DND-41 (cell line): ENCODE measurements at regions not wholly inside any gene's neighbourhood (a gene's known extent, or its start where the extent isn't known, plus 50 kb on each side); places are given as distances from the start of the nearest gene placed in this dataset.

Experiments
- ATAC-seq: fragments of 200-7000 bp; cut with Tn5 transposase; 3 replicates; pipeline ENCODE4 v1.9.1; 2021; ENCODE audit warnings: low read depth; ENCODE audit not compliant: insufficient read depth
- DNase-seq: peaks from one replicate; pipeline ENCODE4 v3.0.0-alpha.2; 2020
- H2AFZ ChIP-seq: 2 replicates; pipeline ENCODE4 v1.6.0; 2012; ENCODE audit warnings: low read depth, low read length
- H3K27ac ChIP-seq: 2 replicates; pipeline ENCODE4 v1.5.1; 2012; ENCODE audit warnings: low read length, inconsistent platforms
- H3K27me3 ChIP-seq: fragments of 200-600 bp; sonication (generic); 2 replicates; pipeline ENCODE4 v1.6.0; 2012; ENCODE audit warnings: low read length, mild to moderate bottlenecking, inconsistent platforms; ENCODE audit not compliant: insufficient read depth, poor library complexity
- H3K36me3 ChIP-seq: 2 replicates; pipeline ENCODE4 v1.5.1; 2012; ENCODE audit warnings: low read length, inconsistent platforms; ENCODE audit not compliant: insufficient read depth
- H3K4me1 ChIP-seq: 2 replicates; pipeline ENCODE4 v1.5.1; 2012; ENCODE audit warnings: mild to moderate bottlenecking, low read length; ENCODE audit not compliant: insufficient read depth
- H3K4me2 ChIP-seq: 2 replicates; pipeline ENCODE4 v1.6.0; 2012; ENCODE audit warnings: mild to moderate bottlenecking, moderate library complexity, low read length, inconsistent platforms; ENCODE audit not compliant: insufficient read depth
- H3K4me3 ChIP-seq, 2 experiments: fragments of 200-600 bp in 1 of 2; shearing (Covaris generic) in 1 of 2; 2 replicates each; pipeline ENCODE4 v1.5.1; 2012 to 2016; ENCODE audit warnings: inconsistent platforms in 2 of 2, low read length in 2 of 2, mild to moderate bottlenecking in 2 of 2, low read depth in 1 of 2, moderate library complexity in 1 of 2
- H3K79me2 ChIP-seq: 2 replicates; pipeline ENCODE4 v1.6.0; 2012; ENCODE audit warnings: low read length, inconsistent platforms; ENCODE audit not compliant: insufficient read depth
- H3K9ac ChIP-seq: 2 replicates; pipeline ENCODE4 v1.6.0; 2012; ENCODE audit warnings: low read depth, mild to moderate bottlenecking, inconsistent platforms, low read length, moderate library complexity
- H3K9me3 ChIP-seq: 2 replicates; pipeline ENCODE4 v1.5.1; 2012; ENCODE audit warnings: low read length, moderate library complexity, mild to moderate bottlenecking, inconsistent platforms; ENCODE audit not compliant: insufficient read depth, severe bottlenecking
- H4K20me1 ChIP-seq: 2 replicates; pipeline ENCODE4 v1.6.0; 2012; ENCODE audit warnings: low read length; ENCODE audit not compliant: insufficient read depth
- EZH2 ChIP-seq: IDR thresholded peaks from 3 replicates; pipeline ENCODE4 v1.6.1; 2012; ENCODE audit warnings: borderline replicate concordance, low read depth, mild to moderate bottlenecking, moderate library complexity, low read length, inconsistent platforms; ENCODE audit not compliant: severe bottlenecking
- TF ChIP-seq, protein P1 (sequence below): IDR thresholded peaks from 2 replicates; pipeline ENCODE4 v1.5.1; 2012; ENCODE audit warnings: borderline replicate concordance, low read length, moderate library complexity, mild to moderate bottlenecking; ENCODE audit not compliant: poor library complexity, severe bottlenecking; ENCODE audit errors: extremely low read depth

DNA sequence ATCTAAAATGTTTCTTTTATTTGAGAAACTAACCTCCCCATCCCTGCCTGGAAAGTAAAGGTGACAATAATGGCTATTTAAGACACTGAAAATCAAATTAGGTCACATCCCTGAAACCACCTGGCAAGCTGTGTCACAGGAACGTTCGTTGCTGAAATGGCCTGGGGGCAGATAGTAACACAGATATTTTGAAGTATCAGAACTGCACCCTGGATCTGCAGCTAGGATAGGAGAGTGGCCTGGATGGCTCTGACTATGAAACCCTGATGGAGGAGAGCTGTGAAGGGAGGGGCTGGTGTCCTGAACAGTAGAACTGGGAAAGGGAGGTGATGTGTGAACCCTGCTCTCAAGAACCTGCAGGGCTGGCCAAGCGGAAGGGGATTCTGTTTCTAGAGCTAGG lies 648.3 kb upstream of the CFAP20DC start:
- Histone ChIP-seq H3K4me2 (no peak overlapping the region), H3K9me3 (no peaks in the 10 kb centered on the region)
- no peak for ATAC-seq

DNA sequence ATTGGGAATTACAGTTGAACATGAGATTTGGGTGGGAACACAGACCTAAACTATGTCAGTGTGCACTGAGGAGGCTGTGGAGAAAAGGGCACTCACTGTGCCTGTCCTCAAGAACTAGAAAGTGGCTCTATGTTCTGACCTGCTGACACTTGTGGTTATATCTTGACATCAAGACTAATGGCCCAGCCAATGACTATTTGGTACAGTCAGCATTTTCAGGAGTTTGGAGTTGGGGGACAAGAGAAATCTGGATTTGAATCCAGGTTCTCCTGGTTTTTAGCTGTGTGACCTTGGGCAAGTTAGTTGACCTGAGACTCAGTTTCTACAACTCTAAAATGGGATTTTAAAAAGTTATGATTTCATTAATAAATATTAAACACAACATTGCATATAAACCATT lies 647.0 kb upstream of the CFAP20DC start:
- H3K4me1 ChIP-seq = no peaks in the 10 kb centered on the region
- H3K36me3 ChIP-seq = no peaks in the 10 kb centered on the region
- H3K4me3 ChIP-seq = no peak overlapping the region
- DNase-seq (no peak), ATAC-seq (no peak)
- H3K79me2 ChIP-seq = no peaks in the 10 kb centered on the region
- H3K9me3 ChIP-seq = peaks cover 4% of the 10 kb centered on the region
- H3K27me3 ChIP-seq = no peaks in the 10 kb centered on the region
- H3K4me2 ChIP-seq = no peak overlapping the region
- H3K27ac ChIP-seq = no peak overlapping the region
- H4K20me1 ChIP-seq = no peaks in the 10 kb centered on the region
- TF ChIP-seq, protein P1, sequence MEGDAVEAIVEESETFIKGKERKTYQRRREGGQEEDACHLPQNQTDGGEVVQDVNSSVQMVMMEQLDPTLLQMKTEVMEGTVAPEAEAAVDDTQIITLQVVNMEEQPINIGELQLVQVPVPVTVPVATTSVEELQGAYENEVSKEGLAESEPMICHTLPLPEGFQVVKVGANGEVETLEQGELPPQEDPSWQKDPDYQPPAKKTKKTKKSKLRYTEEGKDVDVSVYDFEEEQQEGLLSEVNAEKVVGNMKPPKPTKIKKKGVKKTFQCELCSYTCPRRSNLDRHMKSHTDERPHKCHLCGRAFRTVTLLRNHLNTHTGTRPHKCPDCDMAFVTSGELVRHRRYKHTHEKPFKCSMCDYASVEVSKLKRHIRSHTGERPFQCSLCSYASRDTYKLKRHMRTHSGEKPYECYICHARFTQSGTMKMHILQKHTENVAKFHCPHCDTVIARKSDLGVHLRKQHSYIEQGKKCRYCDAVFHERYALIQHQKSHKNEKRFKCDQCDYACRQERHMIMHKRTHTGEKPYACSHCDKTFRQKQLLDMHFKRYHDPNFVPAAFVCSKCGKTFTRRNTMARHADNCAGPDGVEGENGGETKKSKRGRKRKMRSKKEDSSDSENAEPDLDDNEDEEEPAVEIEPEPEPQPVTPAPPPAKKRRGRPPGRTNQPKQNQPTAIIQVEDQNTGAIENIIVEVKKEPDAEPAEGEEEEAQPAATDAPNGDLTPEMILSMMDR = no peak
- TF ChIP-seq EZH2 = no peak
- no peak overlapping the region for H3K9ac ChIP-seq
- no peak overlapping the region for H2AFZ ChIP-seq

More for the DNA sequence above, 648.3 kb upstream of the CFAP20DC start:
- DNase-seq = no peak
- Histone ChIP-seq H3K27me3 (no peaks in the 10 kb centered on the region), H4K20me1 (no peaks in the 10 kb centered on the region), H3K4me3 (no peak overlapping the region), H3K79me2 (no peaks in the 10 kb centered on the region), H3K36me3 (no peaks in the 10 kb centered on the region), H3K9ac (no peak overlapping the region), H2AFZ (no peak overlapping the region), H3K27ac (no peak overlapping the region), H3K4me1 (no peaks in the 10 kb centered on the region)
- TF ChIP-seq, protein P1 = no peak
- TF ChIP-seq EZH2 = no peak

DNA sequence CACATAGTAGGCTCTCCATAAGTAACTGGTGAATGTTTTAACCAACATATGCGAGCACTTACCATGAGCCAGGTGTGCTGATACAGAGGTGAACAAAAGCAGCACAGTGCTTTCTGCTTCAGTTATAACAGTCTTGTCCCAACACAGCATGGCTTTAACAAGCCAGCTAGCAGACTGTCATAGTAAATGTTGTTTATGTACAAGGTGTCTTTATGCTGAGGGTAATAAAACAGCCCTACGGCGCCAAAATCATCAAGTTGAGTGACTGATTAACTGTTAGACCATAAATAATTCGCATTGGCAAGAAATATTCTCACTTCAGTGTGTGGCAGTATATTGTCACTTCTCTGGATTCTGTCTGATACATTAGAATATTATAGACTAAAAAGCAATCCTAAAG lies 646.0 kb upstream of the CFAP20DC start:
- peaks cover 4% of the 10 kb centered on the region for H3K9me3 ChIP-seq
- DNase-seq (no peak), ATAC-seq (no peak)
- no peak for TF ChIP-seq EZH2
- TF ChIP-seq, protein P1 = no peak
- no peak overlapping the region for H3K9ac ChIP-seq
- no peaks in the 10 kb centered on the region for H3K79me2 ChIP-seq
- no peak overlapping the region for H2AFZ ChIP-seq
- H4K20me1 ChIP-seq = no peaks in the 10 kb centered on the region
- no peaks in the 10 kb centered on the region for H3K27me3 ChIP-seq
- H3K4me2 ChIP-seq = no peak overlapping the region
- H3K4me1 ChIP-seq = no peaks in the 10 kb centered on the region
- H3K4me3 ChIP-seq = no peak overlapping the region
- H3K36me3 ChIP-seq = no peaks in the 10 kb centered on the region
- no peak overlapping the region for H3K27ac ChIP-seq

DNA sequence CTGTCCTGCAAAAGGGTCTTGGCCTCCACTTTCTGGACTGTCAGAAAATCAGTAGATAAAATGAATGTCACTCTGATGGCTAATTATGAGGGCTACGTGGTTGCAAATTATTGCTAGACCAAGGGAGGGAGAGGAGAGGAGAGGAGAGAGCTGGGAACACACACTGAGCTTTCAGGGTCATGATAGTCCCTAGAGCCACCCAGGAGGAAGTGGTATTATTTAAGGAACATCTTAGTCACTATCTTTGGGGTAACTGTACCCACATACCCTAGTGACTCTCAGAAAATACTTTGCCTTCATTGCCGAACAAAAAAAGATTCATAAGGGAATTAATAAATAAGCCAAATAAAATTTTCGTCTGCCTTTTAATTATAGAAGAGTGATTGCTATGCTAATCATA lies 642.3 kb upstream of the CFAP20DC start:
- H2AFZ ChIP-seq = no peak overlapping the region
- H3K79me2 ChIP-seq = no peaks in the 10 kb centered on the region
- H3K4me1 ChIP-seq = no peaks in the 10 kb centered on the region
- H3K27me3 ChIP-seq = no peaks in the 10 kb centered on the region
- H3K4me2 ChIP-seq = no peak overlapping the region
- TF ChIP-seq EZH2 = no peak
- TF ChIP-seq, protein P1 = no peak
- H3K9me3 ChIP-seq = peaks cover 4% of the 10 kb centered on the region
- H3K9ac ChIP-seq = no peak overlapping the region
- ATAC-seq (no peak), DNase-seq (no peak)
- H3K4me3 ChIP-seq = no peak overlapping the region; a peak in 1 of 4 replicates
- H3K36me3 ChIP-seq = no peaks in the 10 kb centered on the region
- H4K20me1 ChIP-seq = no peaks in the 10 kb centered on the region
- no peak overlapping the region for H3K27ac ChIP-seq
